HS-5 (cell line): ENCODE measurements at regions not wholly inside any gene's neighbourhood (a gene's known extent, or its start where the extent isn't known, plus 50 kb on each side); places are given as distances from the start of the nearest gene placed in this dataset.
A peak's percentile ranks its signal among the peaks of the same experiment; 100 is the strongest.
"Not testable (repeated sequence)": the region's sequence is repeated elsewhere in the genome, so short reads cannot be mapped to it uniquely, and the experiment has no call there.

Experiments used
- DNase-seq: peaks from one replicate; pipeline ENCODE4 v3.0.0-alpha.2; 2012; ENCODE audit warnings: low read depth

- DNase-seq: no peak
Observed at GRCh38 chr7:17558135-17558534, 259.7 kb downstream of the AHR start.

- DNase-seq: no peak
Observed at GRCh38 chr7:17558558-17559332, 260.3 kb downstream of the AHR start.

GRCh38 chr7:17559388-17559787, 260.9 kb downstream of the AHR start:
- no peak for DNase-seq

- DNase-seq: no peak
Observed at GRCh38 chr7:17560516-17560915, 262.1 kb downstream of the AHR start.

GRCh38 chr7:17560966-17561365, 262.5 kb downstream of the AHR start:
- no peak for DNase-seq

GRCh38 chr7:17564678-17565212, 266.3 kb downstream of the AHR start:
- no peak for DNase-seq

- DNase-seq: no peak
Observed at GRCh38 chr7:17580141-17580540, 281.7 kb downstream of the AHR start.

GRCh38 chr7:17580856-17581255, 282.4 kb downstream of the AHR start:
- no peak for DNase-seq

GRCh38 chr7:17581301-17581700, 282.8 kb downstream of the AHR start:
- DNase-seq: no peak

- not testable (repeated sequence) for DNase-seq
Observed at GRCh38 chr7:17582696-17583095, 284.2 kb downstream of the AHR start.

GRCh38 chr7:17583786-17584185, 285.3 kb downstream of the AHR start:
- no peak for DNase-seq

- DNase-seq: no peak
Observed at GRCh38 chr7:17584822-17585221, 286.4 kb downstream of the AHR start.

- no peak for DNase-seq
Observed at GRCh38 chr7:17586711-17587110, 288.3 kb downstream of the AHR start.

GRCh38 chr7:17588730-17589129, 290.3 kb downstream of the AHR start:
- no peak for DNase-seq

GRCh38 chr7:17589671-17590070, 291.2 kb downstream of the AHR start:
- DNase-seq: no peak

GRCh38 chr7:17590221-17590620, 291.8 kb downstream of the AHR start:
- no peak for DNase-seq

- no peak for DNase-seq
Observed at GRCh38 chr7:17593819-17594419, 295.5 kb downstream of the AHR start.

- DNase-seq: no peak
Observed at GRCh38 chr7:17595546-17595945, 297.1 kb downstream of the AHR start.

GRCh38 chr7:17598305-17598704, 299.9 kb downstream of the AHR start:
- DNase-seq: no peak

- DNase-seq: no peak
Observed at GRCh38 chr7:17598846-17599245, 300.4 kb downstream of the AHR start.

- no peak for DNase-seq
Observed at GRCh38 chr7:17599733-17600339, 301.4 kb downstream of the AHR start.

- DNase-seq: peak; percentile 93
Observed at GRCh38 chr7:17600340-17600752, 301.9 kb downstream of the AHR start.

- DNase-seq: no peak
Observed at GRCh38 chr7:17601921-17602320, 303.5 kb downstream of the AHR start.
